ENCODE measurements at regions not wholly inside any gene's neighbourhood (a gene's known extent, or its start where the extent isn't known, plus 50 kb on each side); places are given as distances from the start of the nearest gene placed in this dataset.
A peak's percentile ranks its signal among the peaks of the same experiment; 100 is the strongest.
"Not testable (repeated sequence)": the region's sequence is repeated elsewhere in the genome, so short reads cannot be mapped to it uniquely, and the experiment has no call there.

GRCh38 chr3:195669310-195669709, 51.5 kb upstream of the MUC20 start:
- not testable (repeated sequence) for DNase-seq (ENCODE audit: low spot score)

GRCh38 chr3:195668131-195668766, 52.5 kb upstream of the MUC20 start:
- DNase-seq (ENCODE audit: low spot score): not testable (repeated sequence)

DNA sequence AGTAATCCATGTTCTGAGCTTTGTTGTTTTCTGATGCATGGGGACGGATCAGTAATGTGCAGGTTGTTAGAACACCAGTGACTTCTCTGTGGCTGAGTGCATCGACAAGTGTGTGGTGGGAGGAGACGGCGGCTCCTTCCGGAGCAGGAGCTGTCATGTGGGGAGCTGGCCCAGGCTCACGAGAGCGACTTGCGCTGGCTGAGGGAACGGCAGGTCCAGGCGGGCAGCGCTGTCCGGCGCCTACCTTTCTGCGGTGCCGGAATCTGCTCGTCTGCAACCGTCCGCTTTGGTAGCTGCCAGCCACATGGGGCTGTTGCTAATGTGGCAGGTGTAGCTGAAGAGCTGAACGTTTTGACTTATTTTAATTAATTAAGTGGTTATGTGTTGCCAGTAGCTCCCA, 55.5 kb upstream of the MUC20 start:
- not testable (repeated sequence) for DNase-seq (ENCODE audit: low spot score)

GRCh38 chr3:195664131-195664530, 56.6 kb upstream of the MUC20 start:
- not testable (repeated sequence) for DNase-seq (ENCODE audit: low spot score)

GRCh38 chr3:195659136-195659533, 61.6 kb upstream of the MUC20 start:
- not testable (repeated sequence) for DNase-seq (ENCODE audit: low spot score)

DNA sequence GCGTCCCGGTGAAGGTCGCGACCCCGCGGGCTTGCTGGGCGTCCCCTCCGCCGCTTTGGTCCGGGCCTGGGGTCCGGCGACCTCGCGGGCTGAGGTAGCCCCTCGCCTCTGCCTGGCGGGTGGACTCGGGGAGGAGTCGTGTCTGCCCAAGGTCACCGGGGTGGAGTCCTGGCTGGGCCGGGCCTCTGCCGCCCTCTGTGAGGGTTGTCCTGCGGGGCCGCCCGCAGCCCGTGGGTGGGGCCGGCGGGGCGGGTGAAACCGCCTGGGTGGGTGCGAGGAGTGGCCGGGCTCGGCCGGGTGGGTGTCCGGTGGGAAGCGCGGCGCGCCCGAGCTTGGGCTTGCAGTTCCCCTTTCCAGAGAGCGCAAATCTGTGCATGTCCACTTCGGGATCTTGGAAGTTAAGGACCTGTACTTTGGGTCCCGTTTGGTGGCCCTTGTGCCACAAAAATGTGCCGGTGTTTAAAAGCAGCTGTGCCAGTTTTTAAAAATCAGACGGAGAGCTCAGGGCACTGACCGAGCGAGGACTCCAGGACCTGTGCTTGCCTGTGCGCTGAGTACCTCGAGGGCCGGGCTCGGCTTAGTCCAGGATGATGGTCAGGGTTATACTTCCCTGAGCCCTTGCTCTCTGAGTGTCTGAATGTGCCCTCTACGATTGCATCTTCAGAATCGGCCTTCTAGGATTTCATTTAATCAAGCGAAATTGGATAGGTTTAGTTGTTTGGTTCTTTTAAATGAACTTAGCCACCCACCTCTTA, 62.2 kb upstream of the MUC20 start:
- not testable (repeated sequence) for DNase-seq (ENCODE audit: low spot score)

DNA sequence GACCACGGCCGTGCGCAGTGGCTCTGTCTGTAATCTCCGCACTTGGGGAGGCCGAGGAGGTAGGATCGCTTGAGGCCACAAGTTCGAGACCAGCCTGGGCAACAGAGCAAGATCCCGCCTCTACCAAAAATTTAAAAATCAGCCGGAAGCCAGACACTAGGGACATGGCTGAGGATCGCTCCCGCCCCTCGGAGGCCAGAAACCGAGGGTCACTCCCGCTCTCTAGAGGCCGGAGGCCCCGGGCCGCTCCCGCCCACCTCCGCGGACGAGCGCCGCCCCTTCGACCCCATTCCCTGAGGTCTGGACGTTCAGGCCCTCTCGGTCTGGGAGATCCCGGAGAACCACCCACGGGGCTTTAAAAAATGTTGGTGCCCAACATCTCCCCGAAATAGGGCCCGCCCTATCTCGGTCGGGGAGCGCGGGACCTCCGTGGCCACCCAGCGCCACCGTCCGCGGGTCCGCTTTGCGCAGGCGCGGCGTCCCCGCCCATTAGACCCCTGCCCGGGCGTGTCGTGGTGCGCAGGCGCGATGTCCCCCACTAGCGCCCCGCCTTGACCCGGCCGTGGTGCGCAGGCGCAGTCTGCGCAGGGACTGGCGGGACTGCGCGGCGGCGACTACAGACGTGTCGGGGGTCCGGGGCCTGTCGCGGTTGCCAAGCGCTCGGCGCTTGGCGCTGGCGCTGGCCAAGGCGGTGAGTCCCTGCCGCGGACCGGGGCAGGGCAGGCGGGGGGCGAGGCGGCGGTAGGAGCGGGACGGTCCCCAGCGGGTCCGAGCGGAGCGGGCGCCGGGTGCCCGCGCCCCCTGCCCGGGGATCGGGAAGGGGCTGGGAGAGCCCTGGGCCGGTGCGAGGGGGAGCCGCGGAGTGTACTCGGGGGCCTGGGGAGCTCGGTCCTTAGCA, 63.1 kb upstream of the MUC20 start:
- peak; percentile 96 for DNase-seq (ENCODE audit: low spot score)

DNA sequence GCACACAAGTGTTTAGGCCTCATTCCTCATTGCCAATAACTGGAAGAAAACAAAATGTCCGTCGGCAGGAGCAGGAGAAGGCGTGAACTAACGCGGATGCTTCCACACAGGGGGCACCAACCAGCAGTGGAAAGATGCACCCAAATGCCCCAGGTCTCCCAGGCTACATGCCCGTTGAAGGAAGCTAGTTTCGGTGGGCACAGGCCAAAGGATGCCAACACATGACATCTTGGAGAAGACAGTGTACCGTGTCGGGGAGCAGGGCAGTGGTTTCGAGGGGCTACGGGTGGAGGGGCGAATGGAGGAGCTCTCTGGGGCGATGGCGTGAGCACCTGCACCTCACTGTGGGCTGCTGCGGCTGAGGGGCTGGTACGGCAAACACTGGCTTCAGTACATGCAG, 64.7 kb upstream of the MUC20 start:
- DNase-seq (ENCODE audit: low spot score): not testable (repeated sequence)

GRCh38 chr3:195654746-195655145, 66.0 kb upstream of the MUC20 start:
- not testable (repeated sequence) for DNase-seq (ENCODE audit: low spot score)

DNA sequence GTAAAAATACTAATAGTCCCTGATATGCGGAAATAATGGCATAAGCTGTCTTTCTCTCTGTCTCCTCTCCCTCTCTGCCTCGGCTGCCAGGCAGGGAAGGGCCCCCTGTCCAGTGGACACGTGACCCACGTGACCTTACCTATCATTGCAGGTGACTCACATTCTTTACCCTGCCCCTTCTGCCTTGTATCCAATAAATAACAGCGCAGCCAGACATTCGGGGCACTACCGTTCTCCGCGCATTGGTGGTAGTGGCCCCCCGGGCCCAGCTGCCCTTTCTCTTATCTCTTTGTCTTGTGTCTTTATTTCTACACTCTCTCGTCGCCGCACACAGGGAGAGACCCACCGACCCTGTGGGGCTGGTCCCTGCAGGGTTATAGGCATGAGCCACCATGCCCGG, 66.6 kb upstream of the MUC20 start:
- DNase-seq (ENCODE audit: low spot score): not testable (repeated sequence)

- peak; percentile 52 for DNase-seq (ENCODE audit: low spot score)
These were observed 67.1 kb upstream of the MUC20 start for GRCh38 chr3:195653641-195654040.

DNA sequence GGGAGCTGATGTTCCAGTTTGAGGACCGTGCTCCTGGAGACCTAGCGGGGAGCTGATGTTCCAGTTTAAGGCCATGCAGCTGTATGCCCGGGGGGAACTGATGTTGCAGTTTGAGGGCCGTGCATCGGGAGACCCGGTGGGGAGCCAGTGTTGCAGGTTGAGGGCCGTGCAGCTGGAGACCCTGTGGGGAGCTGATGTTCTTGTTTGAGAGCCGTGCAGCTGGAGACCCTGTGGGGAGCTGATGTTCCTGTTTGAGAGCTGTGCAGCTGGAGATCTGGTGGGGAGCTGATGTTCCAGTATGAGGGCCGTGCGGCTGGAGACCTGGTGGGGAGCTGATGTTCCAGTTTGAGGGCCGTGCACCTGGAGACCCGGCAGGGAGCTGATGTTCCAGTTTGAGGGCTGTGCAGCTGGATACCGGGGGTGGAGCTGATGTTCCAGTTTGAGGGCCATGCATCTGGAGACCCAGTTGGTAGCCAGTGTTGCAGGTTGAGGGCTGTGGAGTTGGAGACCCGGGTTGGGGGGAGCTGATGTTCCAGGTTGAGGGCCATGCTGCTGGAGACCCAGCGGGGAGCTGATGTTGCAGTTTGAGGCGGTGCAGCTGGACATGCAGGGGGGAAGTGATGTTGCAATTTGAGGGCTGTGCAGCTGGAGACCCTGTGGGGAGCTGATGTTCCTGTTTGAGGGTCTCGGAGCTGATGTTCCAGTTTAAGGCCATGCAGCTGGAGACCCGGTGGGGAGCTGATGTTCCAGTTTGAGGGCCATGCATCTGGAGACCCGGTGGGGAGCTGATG, 64.4 kb upstream of the APOD start:
- DNase-seq (ENCODE audit: low spot score): not testable (repeated sequence)

DNA sequence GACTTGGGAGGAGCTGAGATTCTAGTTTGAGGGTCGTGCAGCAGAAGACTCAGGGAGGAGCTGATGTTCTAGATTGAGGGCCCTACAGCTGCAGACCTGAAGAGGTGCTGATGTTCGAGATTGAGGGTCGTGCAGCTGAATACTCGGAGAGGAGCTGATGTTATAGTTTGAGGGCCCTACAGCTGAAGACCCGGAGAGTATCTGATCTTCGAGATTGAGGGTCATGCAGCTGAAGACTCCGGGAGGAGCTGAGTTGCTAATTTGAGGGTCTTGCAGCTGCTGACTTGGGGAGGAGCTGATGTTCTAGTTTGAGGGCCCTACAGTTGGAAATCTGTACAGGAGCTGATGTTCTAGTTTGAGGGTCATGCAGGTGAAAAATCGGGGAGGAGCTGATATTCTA, 62.1 kb upstream of the APOD start:
- not testable (repeated sequence) for DNase-seq (ENCODE audit: low spot score)

DNA sequence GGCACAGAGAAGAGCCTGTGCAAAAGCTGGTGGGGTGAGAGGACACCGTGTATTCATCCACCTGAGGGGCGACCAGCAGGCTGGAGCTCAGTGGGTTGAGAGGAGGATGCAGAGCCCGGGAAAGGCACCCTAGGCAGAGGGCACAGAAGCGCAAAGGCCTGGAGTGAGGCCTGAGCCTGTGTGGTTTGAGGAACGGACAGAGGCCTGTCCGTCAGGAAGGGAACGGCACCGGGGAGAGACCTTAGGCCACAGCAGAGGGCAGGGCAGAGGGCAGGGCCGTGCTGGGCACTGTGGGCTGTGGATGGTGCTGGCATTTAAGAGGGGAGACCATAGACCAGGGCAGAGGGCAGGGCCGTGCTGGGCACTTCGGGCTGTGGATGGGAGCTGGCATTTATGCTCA, 59.5 kb upstream of the APOD start:
- not testable (repeated sequence) for DNase-seq (ENCODE audit: low spot score)

GRCh38 chr3:195642311-195642710, 58.6 kb upstream of the APOD start:
- not testable (repeated sequence) for DNase-seq (ENCODE audit: low spot score)

GRCh38 chr3:195638456-195638855, 54.7 kb upstream of the APOD start:
- DNase-seq (ENCODE audit: low spot score): not testable (repeated sequence)

DNA sequence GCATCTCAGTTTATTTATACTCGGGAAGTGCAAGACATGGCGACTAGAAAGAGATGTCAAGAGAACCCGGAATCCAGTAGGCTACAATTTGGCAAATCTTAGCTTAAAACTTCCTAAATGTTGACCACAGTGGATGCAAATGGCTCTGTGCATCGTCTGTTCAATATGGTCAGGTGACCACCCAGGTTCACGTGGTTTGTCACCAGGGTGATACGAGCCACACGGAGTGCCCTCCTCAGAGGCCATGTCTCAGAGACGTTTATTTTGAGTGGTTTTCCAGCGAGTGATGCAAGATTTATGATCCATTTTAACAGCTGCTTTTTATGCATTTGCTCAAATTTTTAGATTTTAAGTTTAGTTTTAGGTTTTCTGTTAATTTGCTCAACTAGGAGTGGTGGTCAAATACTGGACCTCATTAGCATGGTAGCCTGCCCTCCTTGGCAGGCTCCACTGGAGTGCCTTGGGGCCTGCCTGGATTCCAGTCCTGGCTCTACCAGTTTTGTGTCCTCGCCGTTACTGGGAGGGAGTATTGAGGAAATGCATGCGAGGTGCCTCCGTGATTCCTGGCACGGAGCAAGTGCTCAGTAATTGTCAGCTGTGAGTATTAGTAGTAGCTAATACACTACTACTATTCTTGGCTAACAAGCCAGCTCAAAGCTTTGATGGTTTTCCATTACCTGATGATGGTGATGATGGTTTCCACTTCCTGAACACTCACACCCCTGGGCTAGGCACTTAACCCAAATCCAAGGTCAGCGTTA, 53.9 kb upstream of the APOD start:
- not testable (repeated sequence) for DNase-seq (ENCODE audit: low spot score)

GRCh38 chr3:195637011-195637410, 53.3 kb upstream of the APOD start:
- not testable (repeated sequence) for DNase-seq (ENCODE audit: low spot score)

- DNase-seq (ENCODE audit: low spot score): not testable (repeated sequence)
These were observed 52.4 kb upstream of the APOD start for GRCh38 chr3:195635898-195636685.

All from mucosa of gallbladder (tissue), 1 donor.